Glomerular visceral epithelial cell (primary cell): ENCODE measurements at regions not wholly inside any gene's neighbourhood (a gene's known extent, or its start where the extent isn't known, plus 50 kb on each side); places are given as distances from the start of the nearest gene placed in this dataset.

ENCODE experiments used
- DNase-seq: peaks from one replicate; pipeline ENCODE4 v3.0.0-alpha.2; 2016; ENCODE audit errors: extremely low spot score

- no peak for DNase-seq
Measured at GRCh38 chr10:52440612-52441285, 126.7 kb downstream of the DKK1 start.

DNA sequence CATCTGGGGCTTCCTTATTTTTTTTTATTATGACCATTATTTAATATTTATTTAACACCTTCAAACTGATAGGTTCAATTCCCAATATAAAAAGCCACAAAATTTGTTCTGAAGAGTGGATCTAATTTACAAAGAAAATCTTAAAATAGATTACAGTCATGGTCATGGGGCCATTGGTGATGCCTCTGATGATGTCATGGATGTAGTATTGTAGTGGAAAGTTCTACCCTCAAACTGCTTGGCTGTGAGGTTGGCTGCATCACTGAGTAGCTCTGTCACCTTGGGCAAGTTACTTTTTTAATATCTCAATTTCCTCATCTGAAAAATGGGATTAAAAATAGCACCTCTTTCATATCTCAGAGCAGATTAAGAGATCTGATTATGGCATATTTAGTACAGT is 128.5 kb downstream of the DKK1 start:
- no peak for DNase-seq

- no peak for DNase-seq
Measured at GRCh38 chr10:52443419-52444388, 129.6 kb downstream of the DKK1 start.

DNA sequence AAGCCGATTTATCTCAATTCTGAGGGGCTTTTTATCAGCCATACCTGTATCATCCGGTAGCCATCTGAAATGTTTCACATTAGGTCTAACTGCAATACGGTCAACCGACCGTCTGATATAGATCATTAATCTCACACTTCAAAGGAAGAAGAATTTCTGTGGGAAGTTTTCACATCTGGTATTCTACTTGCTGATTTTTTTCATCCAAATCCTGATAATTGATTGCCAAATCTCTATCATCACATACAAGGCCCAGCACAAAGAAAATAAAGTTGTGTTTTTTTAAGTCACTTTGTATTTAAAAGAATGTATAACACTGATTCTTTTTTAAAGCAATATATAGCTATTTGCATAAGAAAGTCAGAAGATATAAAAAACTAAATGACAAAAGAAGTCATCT is 132.3 kb downstream of the DKK1 start:
- no peak for DNase-seq

DNA sequence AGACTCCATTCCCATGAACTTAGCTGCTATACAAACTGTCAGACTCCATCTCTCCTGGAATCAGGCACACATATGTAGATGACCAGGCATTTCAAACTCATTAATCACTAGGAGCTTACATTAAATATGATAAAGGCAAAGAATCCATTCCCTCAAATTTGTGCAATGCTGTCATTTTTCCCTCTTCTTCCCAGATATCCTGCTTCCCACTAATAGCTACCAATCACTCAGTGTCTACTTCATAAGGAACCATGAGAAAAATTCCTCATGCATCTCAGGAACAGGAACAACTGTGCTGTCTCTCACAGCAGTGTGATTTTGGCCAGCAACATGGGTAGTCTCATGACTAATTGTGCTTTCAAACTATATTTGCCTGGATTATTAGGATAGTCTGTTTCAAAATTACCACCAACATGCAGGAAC is 133.9 kb downstream of the DKK1 start:
- DNase-seq: no peak

DNA sequence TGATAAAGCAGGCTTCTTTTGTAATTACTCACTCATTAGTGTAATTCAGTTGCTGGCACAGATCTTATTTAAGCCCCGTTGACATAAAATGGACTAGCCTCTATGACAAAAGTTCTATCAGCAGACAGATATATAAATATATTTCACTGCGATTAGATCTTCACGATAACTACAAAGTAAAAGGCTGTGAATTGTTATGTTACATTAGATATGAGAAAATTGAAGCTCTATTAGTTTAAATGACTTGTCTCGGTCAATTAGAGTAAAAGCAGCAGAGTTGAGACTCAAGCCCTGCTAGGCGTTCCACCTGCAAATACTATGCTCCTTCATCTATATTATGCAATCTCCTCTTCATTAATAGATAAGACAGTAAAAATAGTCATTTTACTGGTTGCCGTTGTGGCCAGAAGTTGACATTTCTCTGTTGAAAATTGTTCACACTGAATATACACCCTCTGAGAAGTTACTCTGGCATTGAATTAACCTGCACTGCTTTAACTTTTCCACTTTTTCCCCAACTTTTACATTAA is 136.7 kb downstream of the DKK1 start:
- DNase-seq: no peak

DNA sequence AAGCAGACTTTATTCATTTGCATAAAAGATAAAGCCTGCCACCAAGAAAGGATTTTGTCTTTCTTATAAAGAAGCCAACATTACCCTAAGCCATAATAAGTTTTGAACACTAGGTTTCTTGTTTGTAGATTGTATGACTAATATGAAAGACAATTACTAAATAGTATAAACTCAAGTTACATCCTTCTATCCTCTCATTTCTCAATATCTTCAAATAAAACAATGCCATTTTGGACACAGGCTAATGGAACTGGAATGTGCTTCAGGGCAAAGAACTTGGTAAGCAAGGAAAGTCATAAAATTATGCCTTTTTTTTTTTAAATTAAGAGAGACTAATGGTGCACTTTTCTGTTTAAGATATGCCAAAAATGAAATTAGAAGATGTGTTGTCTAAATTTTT is 137.7 kb downstream of the DKK1 start:
- no peak for DNase-seq

- no peak for DNase-seq
Measured at GRCh38 chr10:52452600-52453493, 138.8 kb downstream of the DKK1 start.

- DNase-seq: no peak
Measured at GRCh38 chr10:52453501-52453900, 139.4 kb downstream of the DKK1 start.

GRCh38 chr10:52454491-52454890 is 140.4 kb downstream of the DKK1 start:
- DNase-seq: no peak

- DNase-seq: peak; percentile 9
Measured at GRCh38 chr10:52455098-52455497, 141.0 kb downstream of the DKK1 start.

- DNase-seq: no peak
Measured at GRCh38 chr10:52459097-52459496, 145.0 kb downstream of the DKK1 start.

GRCh38 chr10:52463826-52464225 is 149.7 kb downstream of the DKK1 start:
- DNase-seq: no peak

DNA sequence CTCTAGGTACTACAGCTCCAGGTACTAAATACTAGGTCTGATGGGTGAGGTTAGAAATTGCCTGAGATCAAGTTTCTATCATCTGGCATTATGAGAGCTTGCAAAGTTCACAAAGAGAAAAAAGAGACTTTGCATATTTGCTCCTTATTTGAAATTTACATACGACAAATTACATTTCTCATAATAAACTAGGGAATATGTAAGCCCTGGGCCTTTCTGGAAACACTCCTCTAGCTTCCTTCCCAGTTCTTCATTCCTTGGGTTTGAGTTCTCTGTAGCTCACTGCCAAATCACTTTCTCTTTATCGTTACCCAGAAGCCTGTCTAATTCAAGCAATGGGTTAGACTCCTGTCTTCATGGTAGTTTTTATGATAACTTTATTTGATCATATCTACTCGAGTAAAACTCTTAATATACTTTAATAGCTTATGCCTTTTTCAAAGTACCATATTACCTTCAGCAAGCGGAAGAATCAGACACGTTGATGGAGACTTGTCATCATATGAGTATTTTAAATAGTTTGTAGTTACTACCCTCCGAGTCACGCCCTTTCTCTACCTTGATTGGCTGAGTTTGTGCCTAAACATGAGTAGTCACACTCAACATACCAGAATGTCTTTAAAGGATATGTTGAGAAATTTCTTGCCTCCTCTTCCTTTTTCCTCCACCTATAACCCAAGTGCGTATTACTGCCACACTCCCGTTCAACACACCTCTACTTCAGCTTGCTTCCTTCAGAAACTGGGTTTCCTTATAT is 150.5 kb downstream of the DKK1 start:
- DNase-seq: no peak

GRCh38 chr10:52465202-52465601 is 151.1 kb downstream of the DKK1 start:
- no peak for DNase-seq

DNA sequence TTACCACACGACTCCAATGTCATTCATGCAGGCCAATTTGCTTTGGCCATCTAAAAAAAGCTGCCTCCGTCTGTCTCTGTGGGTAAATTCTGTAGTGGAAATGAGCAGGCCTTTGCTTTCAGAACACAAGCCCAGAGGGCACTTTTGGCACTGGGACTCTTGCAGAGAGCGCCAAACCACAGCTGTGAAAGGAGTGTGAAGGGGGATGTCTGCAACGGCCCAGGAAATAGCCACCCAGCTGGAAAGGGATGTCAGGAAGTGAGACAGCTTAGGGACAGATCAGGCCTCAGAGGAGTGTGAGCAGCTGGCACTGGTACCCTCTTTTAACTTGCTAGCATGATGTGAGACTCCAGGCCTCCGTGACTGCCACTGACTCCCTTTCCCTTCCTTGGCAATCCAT is 152.4 kb downstream of the DKK1 start:
- peak; percentile 30 for DNase-seq

DNA sequence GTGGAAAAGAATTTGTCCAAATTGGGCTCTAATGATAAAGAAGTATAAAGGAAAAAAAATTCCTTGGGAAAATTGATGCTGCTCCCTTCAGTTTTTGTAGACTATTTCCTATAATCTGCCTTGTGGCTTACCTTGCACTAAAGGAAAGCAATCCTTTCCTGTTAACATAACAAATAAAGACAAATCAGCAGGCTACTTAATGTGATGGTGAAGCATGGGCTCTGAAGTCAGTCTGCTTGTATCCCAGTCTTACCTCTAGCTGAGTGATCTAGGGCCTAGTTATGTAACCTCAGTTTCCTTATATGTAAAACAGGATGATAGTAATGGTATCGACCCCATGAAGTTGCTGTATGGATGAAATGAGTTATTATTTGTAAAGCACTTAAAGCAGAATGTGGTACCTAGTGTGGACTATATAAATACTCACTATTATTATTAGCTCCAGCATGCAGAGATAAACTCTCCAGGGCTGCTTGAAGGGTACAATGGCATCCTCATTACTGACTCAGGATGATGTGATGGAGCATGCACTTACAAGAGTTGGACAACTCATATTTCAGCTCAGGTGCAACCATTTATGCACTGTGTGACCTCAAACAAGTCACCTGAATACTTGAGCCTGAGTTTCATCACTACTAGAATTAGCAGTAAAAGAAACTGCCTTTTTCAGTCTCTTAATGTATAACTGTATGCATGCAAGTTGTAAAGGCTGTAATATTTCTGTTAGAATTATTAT is 156.1 kb downstream of the DKK1 start:
- no peak for DNase-seq

- no peak for DNase-seq
Measured at GRCh38 chr10:52472406-52473146, 158.5 kb downstream of the DKK1 start.

DNA sequence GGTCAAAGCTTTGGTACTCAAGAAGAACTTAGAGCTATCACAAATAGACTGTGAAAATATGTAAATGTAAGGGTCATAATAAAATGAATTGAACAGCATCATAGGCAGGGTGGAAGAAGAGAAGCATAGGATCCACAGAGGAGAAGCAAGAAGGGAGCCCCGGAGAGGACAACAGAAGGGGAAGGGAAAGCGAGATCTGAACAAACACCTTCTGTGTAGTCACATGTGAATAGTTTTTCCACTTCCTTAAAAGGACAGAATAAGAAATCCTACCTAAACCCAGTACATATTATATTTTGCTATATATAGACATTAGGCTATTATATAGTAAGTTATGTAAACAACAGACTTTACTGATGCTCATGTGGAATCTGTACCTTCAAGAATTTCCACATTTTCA is 160.2 kb downstream of the DKK1 start:
- DNase-seq: no peak

DNA sequence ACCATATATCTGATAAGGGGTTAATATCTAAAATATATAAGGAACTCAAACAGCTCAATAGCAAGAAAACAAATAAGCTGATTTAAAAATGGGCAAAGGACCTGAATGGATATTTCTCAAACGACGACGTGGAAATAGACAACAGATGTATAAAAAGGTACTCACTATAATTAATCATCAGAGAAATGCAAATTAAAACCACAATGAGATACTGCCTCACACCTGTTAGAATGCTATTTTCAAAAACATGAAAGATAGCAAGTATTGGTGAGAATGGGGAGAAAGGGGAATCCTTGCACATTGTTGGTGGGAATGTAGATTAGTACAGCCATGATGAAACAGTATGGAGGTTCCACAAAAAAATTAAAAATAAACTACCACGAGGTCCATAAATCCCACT is 163.2 kb downstream of the DKK1 start:
- no peak for DNase-seq
